GM21381 (cell line): ENCODE measurements at regions not wholly inside any gene's neighbourhood (a gene's known extent, or its start where the extent isn't known, plus 50 kb on each side); places are given as distances from the start of the nearest gene placed in this dataset.
A peak's percentile ranks its signal among the peaks of the same experiment; 100 is the strongest.

Experiments used
- ATAC-seq: cut with Tn5 transposase; IDR thresholded peaks from one replicate; pipeline ENCODE4 v1.9.1; 2021; ENCODE audit warnings: mild to moderate bottlenecking, moderate library complexity; ENCODE audit not compliant: unreplicated experiment

DNA sequence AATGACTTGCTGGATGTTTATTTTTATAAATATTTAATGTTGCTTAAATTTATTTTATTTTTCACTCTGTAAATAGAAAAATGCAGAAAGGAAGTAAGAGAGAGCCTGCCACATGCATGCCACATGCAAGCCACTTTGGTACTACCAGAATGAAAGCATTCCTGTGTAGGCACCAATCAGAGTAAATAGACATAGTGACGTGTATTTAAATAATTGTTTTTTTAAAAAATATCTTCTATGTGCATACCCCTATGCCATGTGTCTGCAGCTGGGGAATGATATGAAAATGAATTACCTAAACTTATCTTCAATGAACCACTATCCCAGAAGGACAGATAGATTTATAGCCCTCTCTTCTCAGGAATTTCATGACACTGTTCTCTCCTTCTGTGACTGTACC, 651.5 kb upstream of the RIOK2 start:
- no peak for ATAC-seq

DNA sequence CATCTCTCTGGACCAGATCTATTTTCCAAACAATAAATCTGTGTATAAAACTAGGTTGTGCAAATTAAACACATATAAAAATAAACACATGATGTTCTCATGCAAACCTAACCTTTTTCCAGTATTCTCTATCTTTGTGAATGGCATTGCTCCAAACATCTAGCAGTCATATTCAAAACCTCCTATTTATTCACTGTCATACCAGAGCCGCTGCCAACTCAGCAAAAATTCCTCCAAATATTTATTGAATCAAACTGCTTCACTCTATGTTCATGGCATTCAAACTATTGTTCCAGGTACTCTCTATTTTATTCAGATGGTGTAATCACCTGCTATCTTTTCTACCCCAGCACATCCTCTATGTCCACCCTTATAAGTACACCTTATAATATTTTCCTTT, 652.1 kb upstream of the RIOK2 start:
- ATAC-seq: no peak

DNA sequence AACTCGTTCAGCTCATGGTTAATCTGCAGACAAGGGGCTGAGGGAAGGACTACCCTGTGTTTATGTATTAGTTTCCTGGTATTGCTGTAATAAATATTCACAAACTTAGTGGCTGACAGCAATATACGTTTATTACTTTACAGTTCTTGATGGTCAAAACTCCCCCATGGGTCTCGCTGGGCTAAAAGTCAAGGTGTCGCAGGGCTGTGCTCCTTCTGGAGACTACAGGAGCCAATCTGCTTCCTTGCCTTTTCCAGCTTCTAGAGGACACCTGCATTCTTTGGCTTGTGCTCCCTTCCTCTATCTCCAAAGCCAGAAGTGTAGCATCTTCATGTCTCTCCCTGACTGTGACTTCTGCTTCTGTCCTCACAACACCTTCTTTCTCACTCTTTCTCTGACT, 653.8 kb upstream of the RIOK2 start:
- no peak for ATAC-seq

DNA sequence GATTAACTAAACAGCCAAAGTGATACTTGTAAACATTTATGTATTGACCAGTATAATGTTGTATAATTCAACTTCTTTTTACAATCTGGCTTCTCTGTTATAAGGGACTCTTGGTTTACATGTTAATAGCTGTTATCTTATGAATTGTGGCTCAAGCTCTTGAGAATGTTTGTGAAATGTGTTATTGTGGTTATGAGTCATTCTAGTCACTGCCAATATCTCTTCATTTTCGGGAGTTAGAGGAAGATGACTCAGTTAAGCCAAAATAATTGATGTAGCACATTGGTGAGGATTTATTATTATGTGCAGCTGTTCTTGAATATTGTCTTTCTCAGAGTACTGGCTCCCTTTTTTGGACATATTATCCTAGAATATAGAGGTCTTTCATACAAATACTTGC, 655.2 kb upstream of the RIOK2 start:
- ATAC-seq: peak; percentile 92

GRCh38 chr5:97839341-97840086, 656.5 kb upstream of the RIOK2 start:
- no peak for ATAC-seq

DNA sequence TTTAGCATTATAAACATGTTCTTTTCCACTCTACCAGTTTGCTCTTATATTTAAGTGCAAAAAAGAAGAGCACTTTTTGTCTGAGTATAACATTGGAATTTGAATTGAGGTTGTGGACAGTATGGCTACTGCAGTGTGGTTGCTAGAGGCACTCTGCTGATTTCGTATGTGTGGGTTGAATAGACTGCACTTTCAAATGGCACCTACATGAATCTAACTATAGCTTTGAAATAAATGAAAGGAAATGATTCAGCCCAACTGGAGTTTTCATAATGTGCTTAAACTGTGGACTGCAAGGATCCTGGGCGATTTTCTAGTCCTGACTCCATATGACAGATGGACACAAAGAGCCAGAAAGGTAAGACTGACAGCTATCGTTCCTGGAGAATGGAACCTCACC, 657.6 kb upstream of the RIOK2 start:
- ATAC-seq: no peak

DNA sequence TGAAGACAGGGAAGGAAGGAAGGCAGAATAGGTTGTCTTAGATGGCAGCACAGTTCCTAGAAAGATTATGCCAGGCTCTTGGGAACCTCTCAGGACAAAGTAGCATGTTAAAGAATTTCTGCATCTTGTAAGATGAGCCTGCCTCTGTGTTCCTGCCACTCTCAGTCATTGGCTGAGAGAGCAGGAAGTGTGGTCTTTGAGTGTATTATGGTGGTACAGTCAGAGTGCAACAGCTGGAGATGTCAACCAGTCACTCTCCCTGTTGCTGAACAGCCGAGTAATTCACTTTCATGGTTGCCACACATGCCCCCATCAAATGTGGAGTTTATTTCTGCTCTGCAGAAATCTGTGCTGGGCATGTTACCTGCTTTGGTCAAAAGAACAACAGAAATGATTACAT, 659.6 kb upstream of the RIOK2 start:
- no peak for ATAC-seq

DNA sequence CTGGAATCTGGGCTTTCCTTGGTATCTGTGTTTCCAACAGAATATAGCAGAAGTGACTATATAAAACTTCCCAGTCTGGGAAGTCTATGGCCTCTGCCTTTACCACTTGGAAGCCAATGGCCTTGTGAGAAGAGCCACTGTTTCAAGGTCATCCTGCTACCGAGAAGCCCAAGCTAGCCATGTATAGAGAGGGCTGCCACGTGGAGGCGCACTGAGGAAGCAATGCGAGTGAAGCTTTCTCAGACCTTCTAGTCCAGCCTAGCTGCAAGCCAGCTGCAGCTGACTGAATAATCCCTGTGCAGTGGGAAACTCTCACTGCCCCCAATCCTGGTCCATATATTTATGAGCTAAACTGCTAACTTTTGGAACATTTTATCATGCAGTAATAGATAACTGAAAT, 661.8 kb upstream of the RIOK2 start:
- ATAC-seq: no peak

DNA sequence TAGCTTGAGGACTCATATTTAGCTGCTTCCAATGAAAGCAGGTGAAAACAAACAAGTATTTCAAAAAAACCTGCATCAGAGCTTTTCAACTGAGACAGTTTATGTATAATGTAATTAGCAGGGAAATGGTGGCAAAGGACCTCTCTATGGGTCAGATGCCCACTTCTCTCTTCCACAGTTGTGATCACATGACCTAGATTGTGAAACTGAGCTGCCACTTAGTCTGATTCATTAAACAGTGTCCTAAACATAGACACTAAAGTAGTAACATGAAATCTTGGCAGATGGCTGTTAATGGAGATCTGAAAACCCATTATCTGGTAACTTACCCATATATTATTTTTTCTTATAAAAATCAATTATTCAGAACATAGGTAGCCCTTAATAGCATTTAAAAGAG, 663.6 kb upstream of the RIOK2 start:
- ATAC-seq: no peak

GRCh38 chr5:97847920-97848631, 665.0 kb upstream of the RIOK2 start:
- ATAC-seq: no peak

DNA sequence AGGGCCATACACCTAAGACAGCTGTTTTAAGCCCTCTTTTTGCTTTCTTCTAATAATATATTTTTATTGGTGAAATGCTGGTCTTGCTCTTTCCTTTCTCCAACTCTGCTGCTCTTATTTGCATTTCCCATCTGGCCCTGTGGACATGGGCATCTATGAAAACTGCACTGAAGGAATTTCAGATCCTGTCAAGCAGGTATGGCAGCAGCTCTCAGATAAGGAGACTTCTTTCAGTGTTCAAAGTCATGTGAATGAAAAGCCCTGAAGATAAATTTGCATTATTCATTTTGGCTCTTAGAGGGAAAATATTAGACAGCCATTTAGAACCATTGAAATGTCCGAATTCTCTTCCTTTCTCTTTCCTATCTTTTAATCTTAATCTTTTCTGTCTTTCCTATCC, 668.0 kb upstream of the RIOK2 start:
- no peak for ATAC-seq

- no peak for ATAC-seq
Measured at GRCh38 chr5:97854871-97855762, 672.1 kb upstream of the RIOK2 start.

DNA sequence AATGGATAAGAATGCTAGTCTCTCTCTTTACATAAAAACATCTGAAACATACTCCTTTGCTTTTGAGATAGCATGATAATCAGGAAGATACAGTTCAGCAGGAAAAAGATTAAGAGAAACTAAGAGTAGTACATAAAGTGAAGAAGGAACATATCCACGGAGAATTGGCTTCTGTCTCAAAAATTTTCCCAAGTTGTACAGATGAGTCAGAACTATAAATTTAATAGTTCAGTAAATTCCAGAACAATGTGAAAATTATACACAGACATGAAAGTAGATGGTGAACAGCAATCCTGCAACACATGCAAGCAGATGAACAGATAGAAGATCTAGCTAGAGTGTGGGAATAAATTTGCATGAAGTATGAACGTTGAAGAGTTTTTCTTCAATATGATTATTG, 691.4 kb upstream of the RIOK2 start:
- ATAC-seq: no peak

GRCh38 chr5:97876272-97876671, 693.2 kb upstream of the RIOK2 start:
- ATAC-seq: no peak

DNA sequence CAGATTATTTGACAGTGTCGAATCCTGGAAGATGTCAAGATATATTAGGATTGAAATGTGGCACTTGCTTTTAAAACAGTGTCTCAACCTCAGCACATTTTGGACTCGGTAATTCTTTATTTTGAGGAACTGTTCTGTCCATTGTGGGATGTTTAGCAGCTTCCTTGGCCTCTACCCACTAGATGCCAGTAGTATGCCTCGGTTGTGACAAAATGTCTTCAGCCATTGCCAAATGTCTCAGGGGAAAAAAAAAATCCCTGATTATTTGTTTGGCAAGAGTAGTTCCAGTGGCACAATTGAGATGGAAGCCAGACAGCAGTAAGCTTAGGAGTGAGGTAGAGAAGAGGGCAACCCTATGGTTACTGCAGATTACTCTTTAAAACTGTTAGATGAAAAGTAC, 694.5 kb upstream of the RIOK2 start:
- no peak for ATAC-seq

GRCh38 chr5:97888439-97888838, 705.4 kb upstream of the RIOK2 start:
- ATAC-seq: peak; percentile 96

DNA sequence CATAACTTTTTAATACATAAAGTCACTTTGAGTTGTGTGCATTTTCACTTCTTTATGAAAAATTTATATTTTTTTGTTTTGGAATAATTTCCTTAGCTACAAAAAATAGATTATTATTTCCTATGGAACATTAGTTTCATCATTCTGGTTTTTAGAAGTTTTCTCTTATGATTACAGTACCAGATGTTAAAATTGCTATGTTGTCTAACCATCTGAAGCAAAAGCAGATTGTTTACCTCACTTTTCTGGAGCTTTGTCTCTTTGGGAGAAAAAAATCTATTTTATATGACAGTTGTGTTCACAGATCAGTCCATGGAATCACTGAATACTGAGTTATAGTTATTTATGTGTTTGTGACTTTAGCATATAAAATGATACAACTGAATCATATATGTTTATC, 708.9 kb upstream of the RIOK2 start:
- ATAC-seq: no peak

DNA sequence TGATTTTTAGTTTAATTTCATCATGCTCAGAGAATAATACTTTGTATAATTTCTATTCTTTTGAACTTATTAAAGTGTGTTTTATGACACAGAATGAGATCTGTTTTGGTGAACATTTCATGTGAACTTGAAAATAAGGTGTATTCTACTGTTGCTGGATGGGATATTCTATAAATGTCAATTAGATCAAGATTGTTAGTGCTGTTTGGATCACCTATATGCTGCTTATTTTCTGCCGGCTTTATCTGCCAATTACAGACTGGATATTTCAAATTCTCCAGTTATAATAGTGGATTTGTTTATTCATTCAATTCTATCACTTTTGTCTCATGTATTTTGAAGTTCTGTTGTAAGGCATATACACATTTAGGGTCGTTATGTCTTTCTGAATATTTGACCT, 720.7 kb upstream of the RIOK2 start:
- no peak for ATAC-seq

GRCh38 chr5:97906135-97906534, 723.1 kb upstream of the RIOK2 start:
- no peak for ATAC-seq

DNA sequence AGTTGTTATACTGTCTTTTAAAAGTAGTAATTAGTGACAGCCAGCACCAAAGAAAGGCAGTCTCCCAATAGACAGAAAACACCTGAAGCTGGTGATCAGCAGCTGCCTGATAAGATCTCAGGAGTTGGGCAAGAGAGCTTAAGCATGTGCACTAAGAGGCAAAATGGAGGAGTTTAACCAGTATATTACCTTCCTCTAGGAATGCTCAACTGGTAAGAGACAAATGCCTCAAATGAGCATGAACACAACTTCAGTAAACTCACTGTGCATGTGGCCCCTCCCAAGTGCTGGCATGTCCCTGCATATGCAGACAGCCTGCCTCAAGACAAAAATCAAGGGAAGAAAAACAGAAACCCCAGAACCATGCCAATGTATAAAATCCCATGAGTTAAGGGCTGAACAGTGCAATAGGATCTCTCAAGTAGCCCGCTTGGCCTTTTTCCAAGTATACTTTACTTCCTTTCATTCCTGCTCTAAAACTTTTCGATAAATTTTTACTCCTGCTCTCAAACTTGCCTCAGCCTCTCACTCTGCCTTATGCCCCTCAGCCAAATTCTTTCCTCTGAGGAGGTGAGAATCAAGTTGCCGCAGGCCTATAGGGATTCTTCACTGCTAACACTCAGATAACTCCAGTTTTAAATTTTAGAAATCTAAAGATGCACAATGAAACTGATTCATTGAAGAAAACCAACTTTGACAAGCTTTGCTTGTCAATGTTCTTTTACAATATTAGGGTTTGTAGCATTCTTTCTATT, 724.8 kb upstream of the RIOK2 start:
- ATAC-seq: no peak

DNA sequence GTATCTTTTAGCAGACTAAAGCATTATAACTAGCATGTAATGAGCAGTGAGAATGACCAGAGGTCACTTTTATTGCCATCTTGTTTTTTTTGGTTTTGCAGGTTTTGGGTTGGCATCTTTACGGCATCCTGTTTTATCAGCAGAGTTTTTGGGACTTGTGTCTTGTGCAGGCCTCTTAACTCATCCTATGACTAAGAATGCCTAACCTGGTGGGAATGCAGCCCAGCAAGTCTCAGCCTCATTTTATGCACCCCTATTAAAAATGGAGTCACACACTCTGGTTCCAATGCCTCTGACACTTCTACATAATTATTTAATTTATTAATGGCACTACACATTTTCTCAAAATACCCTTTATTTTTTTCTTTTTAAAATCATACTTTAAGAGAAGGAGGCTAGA, 726.5 kb upstream of the RIOK2 start:
- no peak for ATAC-seq
